Kidney (tissue), 13 donors: ENCODE measurements at regions not wholly inside any gene's neighbourhood (a gene's known extent, or its start where the extent isn't known, plus 50 kb on each side); places are given as distances from the start of the nearest gene placed in this dataset.
A peak's percentile ranks its signal among the peaks of the same experiment; 100 is the strongest.

Experiments used
- DNase-seq, 5 donors: peaks; one replicate each; pipeline ENCODE4 v3.0.0-alpha.2; 2013 to 2020
- FAIRE-seq: peaks from 2 replicates; lab custom pipeline; 2012; peaks lifted over from hg19 to GRCh38; lab: Jason Lieb, UNC
- H3K27ac ChIP-seq, 2 donors: one replicate each; pipeline ENCODE4 v1.7.0; 2013; ENCODE audit warnings: low read depth in 2 of 2, low read length in 2 of 2, inconsistent platforms in 1 of 2
- H3K27me3 ChIP-seq: one replicate; pipeline ENCODE4 v1.7.1; 2013; ENCODE audit warnings: low read length, inconsistent platforms; ENCODE audit not compliant: control insufficient read depth, insufficient read depth
- H3K36me3 ChIP-seq, 3 donors: one replicate each; pipeline versions ENCODE4 v1.7.0 to v1.7.1; 2013; ENCODE audit warnings: low read length in 3 of 3, control low read depth in 1 of 3, inconsistent platforms in 1 of 3; ENCODE audit not compliant: insufficient read depth in 3 of 3, control insufficient read depth in 2 of 3
- H3K4me1 ChIP-seq, 3 donors: one replicate each; pipeline versions ENCODE4 v1.7.0 to v1.7.1; 2013; ENCODE audit warnings: low read length in 3 of 3, inconsistent platforms in 1 of 3, low read depth in 1 of 3; ENCODE audit not compliant: control insufficient read depth in 2 of 3, insufficient read depth in 2 of 3
- H3K4me3 ChIP-seq, 3 donors: one replicate each; pipeline versions ENCODE4 v1.7.0 to v1.8.1; 2013; ENCODE audit warnings: low read length in 3 of 3, control low read depth in 1 of 3, inconsistent platforms in 1 of 3
- H3K9ac ChIP-seq, 3 donors: one replicate each; pipeline versions ENCODE4 v1.7.0 to v1.7.1; 2013; ENCODE audit warnings: low read length in 3 of 3, control low read depth in 1 of 3, inconsistent platforms in 1 of 3
- H3K9me3 ChIP-seq, 3 donors: one replicate each; pipeline versions ENCODE4 v1.7.0 to v1.7.1; 2013; ENCODE audit warnings: low read length in 3 of 3, control low read depth in 1 of 3, inconsistent platforms in 1 of 3; ENCODE audit not compliant: control insufficient read depth in 2 of 3, insufficient read depth in 1 of 3
- intact Hi-C: fragments of 100-400 bp; cut with DNase I; formaldehyde crosslinking; loops from one replicate; pipeline ENCODE4 v1.11.1; 2022
- TF ChIP-seq, protein P1 (sequence below): IDR thresholded peaks from 3 replicates; pipeline ENCODE4 v1.5.1; 2012; ENCODE audit warnings: mild to moderate bottlenecking, moderate library complexity, borderline replicate concordance; ENCODE audit not compliant: insufficient read depth; ENCODE audit errors: extremely low read depth
- donor health status: control.
- donor health status: control.
- donor health status: control.
- donor health status: control.
- donor health status: control.
- donor health status: DM: yes; HTN: yes; CAD: no.
- donor health status: Normal renal cell carcinoma (clear cell type).

DNA sequence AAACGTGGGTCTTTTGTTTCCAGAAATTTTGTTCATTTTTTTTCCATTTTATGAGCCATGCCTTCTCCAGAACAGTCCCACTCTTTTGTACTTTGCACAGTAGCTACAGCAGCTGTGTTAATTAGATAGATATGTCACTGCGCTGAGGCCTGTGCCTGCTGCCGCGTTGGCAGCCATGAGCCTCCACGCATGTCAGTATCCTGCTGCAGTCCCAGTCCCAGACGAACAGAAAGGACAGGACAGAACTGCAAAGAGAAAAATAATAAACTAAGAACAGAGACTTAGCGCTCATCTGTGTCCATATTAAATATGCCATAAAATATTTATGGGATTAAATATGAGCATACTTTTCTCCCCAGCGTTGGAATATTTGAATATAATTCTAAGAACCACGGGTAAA lies 442.4 kb upstream of the RARB start:
- H3K9ac ChIP-seq, result no peak overlapping the region
- no peaks in the 10 kb centered on the region for H3K27me3 ChIP-seq
- FAIRE-seq (no peak), DNase-seq (no peak)
- no peaks in the 10 kb centered on the region for H3K9me3 ChIP-seq
- TF ChIP-seq, protein P1, sequence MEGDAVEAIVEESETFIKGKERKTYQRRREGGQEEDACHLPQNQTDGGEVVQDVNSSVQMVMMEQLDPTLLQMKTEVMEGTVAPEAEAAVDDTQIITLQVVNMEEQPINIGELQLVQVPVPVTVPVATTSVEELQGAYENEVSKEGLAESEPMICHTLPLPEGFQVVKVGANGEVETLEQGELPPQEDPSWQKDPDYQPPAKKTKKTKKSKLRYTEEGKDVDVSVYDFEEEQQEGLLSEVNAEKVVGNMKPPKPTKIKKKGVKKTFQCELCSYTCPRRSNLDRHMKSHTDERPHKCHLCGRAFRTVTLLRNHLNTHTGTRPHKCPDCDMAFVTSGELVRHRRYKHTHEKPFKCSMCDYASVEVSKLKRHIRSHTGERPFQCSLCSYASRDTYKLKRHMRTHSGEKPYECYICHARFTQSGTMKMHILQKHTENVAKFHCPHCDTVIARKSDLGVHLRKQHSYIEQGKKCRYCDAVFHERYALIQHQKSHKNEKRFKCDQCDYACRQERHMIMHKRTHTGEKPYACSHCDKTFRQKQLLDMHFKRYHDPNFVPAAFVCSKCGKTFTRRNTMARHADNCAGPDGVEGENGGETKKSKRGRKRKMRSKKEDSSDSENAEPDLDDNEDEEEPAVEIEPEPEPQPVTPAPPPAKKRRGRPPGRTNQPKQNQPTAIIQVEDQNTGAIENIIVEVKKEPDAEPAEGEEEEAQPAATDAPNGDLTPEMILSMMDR, result no peak
- intact Hi-C loops, result no loop called here
- no peaks in the 10 kb centered on the region for H3K4me1 ChIP-seq
- H3K4me3 ChIP-seq, result no peak overlapping the region
- H3K27ac ChIP-seq, result no peak overlapping the region
- H3K36me3 ChIP-seq, result no peaks in the 10 kb centered on the region

DNA sequence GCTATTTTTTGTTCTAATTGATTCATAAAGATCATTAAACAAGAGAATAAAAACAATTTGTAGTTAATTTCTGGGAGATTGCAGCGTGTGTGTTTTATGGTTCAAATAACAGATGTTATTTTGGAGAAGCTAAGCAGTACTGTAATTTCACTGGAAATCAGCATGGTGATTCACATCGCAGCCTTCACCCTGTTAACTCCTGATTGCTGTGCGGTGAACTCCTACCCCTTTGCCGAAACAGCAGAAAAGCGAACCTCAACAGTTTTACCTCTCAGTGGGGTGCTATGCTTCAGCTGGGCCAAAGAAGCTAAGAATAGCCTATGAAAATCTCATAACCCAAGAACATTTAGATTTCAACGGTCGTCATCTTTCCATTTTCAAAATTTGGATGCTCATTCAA lies 441.5 kb upstream of the RARB start:
- intact Hi-C loops, result no loop called here
- Histone ChIP-seq H3K4me1 (no peaks in the 10 kb centered on the region), H3K9me3 (no peaks in the 10 kb centered on the region), H3K9ac (no peak overlapping the region), H3K36me3 (no peaks in the 10 kb centered on the region), H3K27ac (no peak overlapping the region), H3K27me3 (no peaks in the 10 kb centered on the region), H3K4me3 (no peak overlapping the region)
- TF ChIP-seq, protein P1, result no peak
- no peak for DNase-seq
- FAIRE-seq, result no peak

DNA sequence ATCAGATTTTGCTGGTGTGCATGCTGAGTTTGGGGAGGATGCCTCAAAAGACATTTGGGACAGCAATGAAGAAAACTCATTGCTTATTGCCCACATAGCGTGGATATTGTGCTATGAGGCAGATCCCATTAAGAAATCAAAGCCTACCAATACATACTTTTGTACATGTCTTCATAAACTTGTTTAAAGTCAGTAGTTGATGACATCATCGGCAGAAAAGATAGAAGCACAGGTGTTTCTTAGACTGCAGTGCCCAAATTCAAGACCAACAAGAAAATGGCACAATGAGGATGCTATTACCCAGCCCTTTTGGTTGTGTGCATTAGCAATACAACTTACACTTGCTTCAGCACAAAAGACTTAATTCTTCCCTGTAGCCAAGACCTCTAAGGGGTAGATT lies 428.7 kb upstream of the RARB start:
- no peaks in the 10 kb centered on the region for H3K4me1 ChIP-seq
- TF ChIP-seq, protein P1, result no peak
- H3K9ac ChIP-seq, result no peak overlapping the region
- no peaks in the 10 kb centered on the region for H3K36me3 ChIP-seq
- FAIRE-seq (no peak), DNase-seq (no peak)
- no peaks in the 10 kb centered on the region for H3K9me3 ChIP-seq
- no peaks in the 10 kb centered on the region for H3K27me3 ChIP-seq
- H3K4me3 ChIP-seq, result no peak overlapping the region
- intact Hi-C loops, result no loop called here
- no peak overlapping the region for H3K27ac ChIP-seq

DNA sequence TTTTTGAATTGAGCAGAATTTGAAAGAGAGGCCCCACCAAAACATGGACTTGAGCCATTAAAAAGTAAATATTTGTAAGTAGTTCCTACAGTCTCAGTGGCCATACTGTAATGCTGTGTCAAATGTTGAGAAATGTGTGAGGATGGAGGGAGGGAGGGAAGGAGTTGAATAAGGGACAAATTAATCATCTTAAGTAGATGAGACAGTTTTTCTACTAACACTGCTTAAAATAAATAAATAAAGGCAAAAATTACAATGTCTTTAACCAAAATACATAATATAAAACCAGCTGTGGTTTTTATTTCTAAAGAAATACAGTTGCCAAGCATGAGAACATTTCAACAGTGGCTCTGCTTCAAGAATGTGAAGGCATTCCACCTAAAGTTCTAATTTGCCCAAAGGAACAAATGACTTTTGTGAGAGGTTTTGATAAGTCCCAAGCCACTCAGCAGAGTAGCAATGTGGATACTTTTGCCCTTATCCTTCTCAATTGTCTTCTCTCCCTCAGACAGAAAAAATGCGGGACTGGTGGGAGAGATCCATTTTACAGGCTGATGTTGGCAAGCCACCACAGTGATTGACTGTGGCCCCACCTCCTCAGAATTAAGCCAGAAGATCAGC lies 427.0 kb upstream of the RARB start:
- Histone ChIP-seq H3K4me1 (no peaks in the 10 kb centered on the region), H3K4me3 (no peak overlapping the region), H3K9ac (no peak overlapping the region), H3K36me3 (no peaks in the 10 kb centered on the region), H3K9me3 (no peaks in the 10 kb centered on the region), H3K27ac (no peak overlapping the region), H3K27me3 (no peaks in the 10 kb centered on the region)
- intact Hi-C loops, result no loop called here
- no peak for FAIRE-seq
- TF ChIP-seq, protein P1, result no peak
- DNase-seq, result peak in 1 of 5 donors; percentile 48
